HT-29 (cell line): ENCODE measurements at regions not wholly inside any gene's neighbourhood (a gene's known extent, or its start where the extent isn't known, plus 50 kb on each side); places are given as distances from the start of the nearest gene placed in this dataset.
"Not testable (repeated sequence)": the region's sequence is repeated elsewhere in the genome, so short reads cannot be mapped to it uniquely, and the experiment has no call there.

Experiments
- DNase-seq: peaks from one replicate; pipeline ENCODE4 v3.0.0-alpha.2; 2015; ENCODE audit warnings: low spot score

DNA sequence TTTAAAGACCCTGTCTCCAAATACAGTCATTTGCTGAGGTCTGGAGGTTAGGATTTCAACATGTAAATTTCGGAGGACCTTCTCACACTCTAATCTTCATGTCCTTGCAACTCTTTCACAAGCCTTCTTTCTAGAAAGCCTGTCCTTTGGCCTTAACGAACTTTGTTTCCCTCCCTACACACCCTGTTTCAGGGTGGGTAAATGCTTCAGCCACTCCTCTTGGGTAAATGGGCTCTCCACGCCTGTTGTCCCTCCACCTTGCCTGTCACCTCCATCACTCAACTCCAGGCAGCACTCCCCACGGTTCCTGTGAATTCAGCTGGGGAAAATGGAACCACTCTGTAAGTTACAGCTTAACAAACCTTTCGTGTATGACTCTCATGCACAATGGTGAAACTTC, 84.0 kb upstream of the COG2 start:
- no peak for DNase-seq

- no peak for DNase-seq
Observed at GRCh38 chr1:230556453-230556852, 85.8 kb upstream of the COG2 start.

GRCh38 chr1:230555814-230556213, 86.5 kb upstream of the COG2 start:
- no peak for DNase-seq

DNA sequence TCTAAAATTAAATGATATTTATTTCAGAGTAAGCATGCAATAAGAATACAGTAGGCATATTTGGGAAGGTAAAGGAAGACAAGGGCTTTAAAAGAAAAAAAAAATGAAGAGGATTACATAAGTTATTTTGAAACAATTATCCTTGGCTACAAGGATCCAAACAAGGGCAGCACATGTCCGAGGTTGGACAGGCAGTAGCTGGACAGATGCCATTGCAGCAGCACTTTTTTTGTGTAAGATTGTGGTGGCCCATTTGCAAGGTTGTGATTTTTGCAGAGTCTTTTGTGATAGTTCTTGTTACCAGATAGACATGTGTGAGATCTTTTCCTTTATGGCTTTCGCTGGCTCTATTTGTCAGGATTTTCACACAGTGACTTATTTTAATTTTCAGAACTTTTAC, 89.4 kb upstream of the COG2 start:
- no peak for DNase-seq

DNA sequence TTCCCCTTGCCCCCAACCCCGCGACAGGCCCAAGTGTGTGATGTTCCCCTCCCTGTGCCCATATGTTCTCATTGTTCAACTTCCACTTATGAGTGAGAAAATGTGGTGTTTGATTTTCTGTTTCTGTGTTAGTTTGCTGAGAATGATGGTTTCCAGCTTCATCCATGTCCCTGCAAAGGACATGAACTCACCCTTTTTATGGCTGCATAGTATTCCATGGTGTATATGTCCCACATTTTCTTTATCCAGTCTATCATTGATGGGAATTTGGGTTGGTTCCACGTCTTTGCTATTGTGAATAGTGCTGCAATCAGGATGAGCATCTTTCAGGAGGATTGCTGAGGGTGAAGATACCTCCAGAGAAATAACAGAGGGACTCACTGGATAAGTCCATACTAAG, 91.3 kb upstream of the COG2 start:
- DNase-seq: not testable (repeated sequence)

DNA sequence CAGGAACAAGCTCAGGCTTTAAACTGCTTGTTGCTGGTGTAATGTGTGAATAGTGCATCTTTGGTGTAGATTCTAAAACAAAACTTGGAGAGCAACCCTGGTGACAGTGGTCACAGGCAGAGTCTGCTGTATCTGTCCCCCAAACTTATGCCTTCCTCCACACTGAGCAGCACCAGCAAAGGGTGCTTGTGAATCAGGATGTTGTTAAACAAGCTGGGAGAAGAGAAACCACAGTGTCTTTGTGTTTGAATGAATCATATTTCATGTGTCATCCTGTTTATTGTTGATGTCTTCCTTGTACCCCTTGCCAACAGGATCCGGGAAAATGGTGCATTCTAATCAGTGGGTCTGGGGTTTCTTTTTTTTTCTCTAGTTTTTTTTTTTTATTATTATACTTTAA, 91.9 kb upstream of the COG2 start:
- DNase-seq: no peak

DNA sequence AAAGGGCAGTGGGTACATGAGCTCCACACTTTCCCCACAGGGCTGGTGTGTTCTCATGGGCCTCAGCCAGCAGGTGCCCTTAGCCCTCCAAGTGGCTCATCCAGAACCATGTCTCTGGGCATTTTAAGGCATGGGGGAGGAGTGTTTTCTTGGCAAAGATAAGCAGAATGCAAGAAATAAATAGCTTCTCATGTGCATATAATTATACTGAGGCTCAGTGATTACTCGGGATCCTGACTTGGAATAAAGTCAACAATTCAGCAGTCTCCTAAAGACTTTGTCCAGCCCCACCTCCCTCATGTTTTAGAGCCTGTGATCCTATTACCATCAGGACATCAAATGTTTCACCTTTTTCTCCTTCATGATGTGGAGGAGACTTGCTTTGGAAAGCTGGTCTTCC, 92.7 kb upstream of the COG2 start:
- DNase-seq: no peak

DNA sequence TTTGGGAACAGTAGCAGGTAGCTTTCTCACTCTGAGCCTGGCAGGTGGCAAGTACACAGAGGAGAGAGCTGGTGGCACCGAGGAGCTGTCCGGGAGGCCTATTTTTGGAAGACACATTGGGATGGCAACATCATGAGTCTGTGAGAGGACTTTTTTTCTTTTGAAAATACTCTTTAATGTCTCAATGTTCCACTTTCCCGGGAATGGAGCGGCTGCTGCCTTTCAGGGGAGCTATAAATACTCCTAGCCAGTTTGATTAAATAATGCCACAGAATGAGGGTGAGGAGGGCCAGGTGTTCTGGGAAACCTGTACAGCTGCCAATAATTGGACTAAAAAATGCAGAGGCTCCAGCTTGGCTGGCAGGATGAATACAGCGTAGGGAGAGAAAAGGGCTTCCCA, 93.3 kb upstream of the COG2 start:
- no peak for DNase-seq

- DNase-seq: no peak
Observed at GRCh38 chr1:230548357-230548756, 93.9 kb upstream of the COG2 start.

- DNase-seq: no peak
Observed at GRCh38 chr1:230545181-230545580, 97.1 kb upstream of the COG2 start.

GRCh38 chr1:230544758-230545157, 97.5 kb upstream of the COG2 start:
- DNase-seq: no peak

- no peak for DNase-seq
Observed at GRCh38 chr1:230543085-230543484, 99.2 kb upstream of the COG2 start.

DNA sequence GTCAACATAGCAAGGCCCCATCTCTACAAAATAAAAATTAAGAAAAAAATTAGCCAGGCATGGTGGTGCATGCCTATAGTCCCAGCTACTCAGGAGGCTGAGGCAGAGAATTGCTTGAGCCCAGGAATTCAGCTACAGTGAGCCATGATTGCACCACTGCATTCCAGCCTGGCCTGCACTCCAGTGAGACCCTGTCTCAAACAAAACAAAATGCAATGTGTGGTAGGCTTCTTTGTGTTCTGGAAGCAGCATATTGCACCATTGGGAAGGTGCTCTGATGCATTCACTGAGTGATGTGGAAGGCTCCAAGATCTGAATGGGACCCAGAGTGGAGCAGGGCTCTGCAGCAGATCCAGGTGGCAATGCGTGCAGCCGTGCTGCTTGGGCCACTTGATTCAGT, 99.6 kb upstream of the COG2 start:
- no peak for DNase-seq

- no peak for DNase-seq
Observed at GRCh38 chr1:230542054-230542453, 100.2 kb upstream of the COG2 start.

DNA sequence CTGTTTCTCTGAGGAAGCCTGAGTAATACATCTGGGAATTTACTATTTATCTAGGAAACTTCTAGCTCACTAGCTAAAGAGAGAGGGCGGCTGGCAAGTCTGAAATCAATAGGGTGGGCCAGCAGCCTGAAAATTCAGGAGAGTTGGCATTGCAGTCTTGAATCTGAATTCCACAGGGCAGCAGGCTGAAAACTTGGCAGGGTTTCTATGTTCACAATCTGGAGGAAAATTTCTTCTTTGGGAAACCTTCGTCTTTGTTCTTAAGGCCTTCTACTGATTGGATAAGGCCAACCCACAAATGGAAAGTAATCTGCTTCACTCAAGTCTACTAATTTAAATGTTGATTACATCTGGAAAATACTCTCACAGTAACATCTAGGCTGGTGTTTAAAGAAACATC, 101.0 kb upstream of the COG2 start:
- no peak for DNase-seq

DNA sequence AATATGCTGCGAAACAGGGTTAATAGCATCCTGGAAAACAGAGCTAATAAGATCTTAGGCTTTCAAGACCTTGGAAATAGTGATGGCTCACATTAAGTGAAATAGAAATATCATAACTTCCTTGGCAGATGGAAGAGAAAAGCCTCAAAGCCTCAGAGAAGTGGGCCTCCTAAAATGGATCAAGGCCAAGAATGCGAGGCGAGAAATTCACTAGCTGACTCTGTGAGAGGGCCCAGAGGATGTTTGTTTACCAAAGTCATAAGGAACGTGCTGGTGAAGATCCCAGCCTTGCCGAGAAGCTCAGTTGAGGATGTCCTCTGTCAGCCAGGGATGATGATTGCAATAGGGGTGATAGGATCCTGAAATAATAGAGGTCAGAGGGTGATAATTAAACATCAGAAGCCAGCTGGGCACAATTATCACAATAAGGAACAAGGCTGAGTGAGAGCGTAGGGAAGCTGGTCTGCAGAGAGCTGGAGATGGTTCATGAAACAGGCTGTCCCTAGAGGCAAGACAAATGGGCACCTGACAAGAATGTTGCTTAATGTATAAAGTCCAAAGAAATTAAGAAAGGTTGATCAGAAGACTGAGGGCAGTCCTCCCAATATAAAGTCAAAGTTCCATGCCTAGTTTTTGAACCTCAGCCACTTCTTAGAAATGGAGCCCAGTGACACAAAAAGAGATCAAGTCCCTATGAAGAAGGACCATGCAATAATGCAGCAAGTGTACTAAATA, 101.7 kb upstream of the COG2 start:
- DNase-seq: no peak

- DNase-seq: no peak
Observed at GRCh38 chr1:230537456-230537855, 104.8 kb upstream of the COG2 start.

DNA sequence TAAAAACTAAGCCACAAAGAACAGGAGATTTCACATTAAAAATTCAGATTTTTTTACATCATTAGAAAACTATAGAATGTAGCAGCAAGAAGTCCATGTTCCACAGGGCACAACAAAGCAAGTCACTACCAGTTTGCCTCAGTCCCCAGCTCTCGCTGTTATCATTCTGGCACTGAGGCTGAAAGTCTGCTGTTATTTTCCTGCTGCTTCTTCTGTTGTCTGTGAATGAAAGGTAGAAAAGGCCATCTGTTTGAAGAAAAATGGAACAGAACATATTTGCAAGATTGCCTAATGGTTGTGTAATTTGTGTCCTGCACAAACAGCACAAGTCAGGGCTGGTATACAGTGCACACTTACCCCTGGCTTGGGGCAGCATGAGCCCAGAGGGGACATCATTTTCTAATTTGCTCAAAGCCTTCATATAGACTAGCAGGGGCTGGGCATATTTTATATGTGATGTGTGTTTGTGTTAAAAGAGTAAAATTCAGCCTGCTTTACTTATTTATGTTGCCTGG, 105.6 kb upstream of the COG2 start:
- no peak for DNase-seq

GRCh38 chr1:230534224-230534623, 108.1 kb upstream of the COG2 start:
- no peak for DNase-seq

DNA sequence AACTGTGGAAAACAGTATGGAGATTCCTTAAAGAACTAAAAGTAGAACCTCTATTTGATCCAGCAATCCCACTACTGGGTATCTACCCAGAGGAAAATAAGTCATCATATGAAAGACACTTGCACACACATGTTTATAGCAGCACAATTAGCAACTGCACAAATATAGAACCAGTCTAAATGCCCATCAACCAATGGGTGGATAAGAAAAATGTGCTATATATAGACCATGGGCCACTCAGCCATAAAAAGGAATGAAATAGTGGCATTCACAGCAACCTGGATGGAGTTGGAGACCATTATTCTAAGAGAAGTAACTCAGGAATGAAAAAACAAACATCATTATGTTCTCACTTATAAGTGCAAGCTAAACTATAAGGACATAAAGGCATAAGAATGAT, 105.0 kb upstream of the PGBD5 start:
- no peak for DNase-seq

GRCh38 chr1:230519246-230519645, 93.1 kb upstream of the PGBD5 start:
- no peak for DNase-seq

DNA sequence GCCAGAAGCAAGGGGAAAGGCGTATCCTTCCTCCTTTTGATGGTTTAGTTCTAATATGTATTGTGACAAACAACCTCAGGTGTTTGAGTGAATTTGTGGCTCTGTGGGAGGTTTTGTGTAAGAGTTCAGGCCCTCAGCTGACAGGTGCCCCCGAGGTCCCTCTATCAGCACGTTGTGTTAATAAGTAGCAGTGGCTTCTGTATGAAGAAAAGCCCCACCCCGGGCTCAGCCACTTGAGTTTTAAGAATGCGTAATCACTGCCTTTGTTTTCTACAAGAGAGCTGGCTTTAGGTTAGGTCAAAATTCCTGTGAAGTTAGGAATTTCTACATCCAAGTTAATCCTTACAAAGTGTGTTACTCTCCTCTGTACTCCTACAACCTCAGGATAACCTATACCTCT, 92.4 kb upstream of the PGBD5 start:
- no peak for DNase-seq

DNA sequence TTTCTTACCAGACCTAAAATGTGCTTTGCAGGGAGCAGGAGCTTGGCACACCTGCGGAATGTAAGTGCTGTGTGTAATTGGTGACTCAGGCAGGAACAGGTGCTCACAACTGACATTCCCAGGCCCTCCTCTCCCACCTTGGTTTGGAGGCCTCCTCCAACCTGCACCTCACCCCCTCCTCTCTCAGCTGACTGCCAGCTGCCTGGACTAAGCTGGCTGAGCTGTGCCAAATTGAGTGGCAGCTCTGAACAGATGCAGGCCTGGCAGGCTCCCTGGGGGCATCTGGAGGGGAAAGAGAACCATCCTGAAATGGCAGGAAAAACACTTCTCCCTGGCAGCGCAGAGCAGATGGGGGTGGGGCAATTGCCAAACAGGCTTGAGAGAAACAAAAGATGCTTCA, 91.7 kb upstream of the PGBD5 start:
- DNase-seq: no peak

DNA sequence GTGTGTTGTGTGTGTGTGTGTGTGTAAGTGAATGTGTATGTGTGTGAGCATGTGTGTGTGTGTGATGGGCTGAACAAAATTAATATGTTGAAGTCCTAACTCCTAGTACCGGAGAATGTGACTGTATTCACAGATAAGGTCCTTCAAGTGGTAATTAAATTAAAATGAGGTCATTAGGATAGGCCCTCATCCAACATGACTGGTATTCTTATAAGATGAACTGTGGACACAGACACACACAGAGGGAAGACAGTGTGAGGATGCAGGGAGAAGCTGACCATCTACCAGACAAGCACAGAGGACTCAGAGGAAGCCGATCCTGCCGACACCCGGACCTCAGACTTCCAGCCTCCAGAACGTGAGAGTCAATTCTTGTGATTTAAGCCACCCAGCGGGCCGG, 91.2 kb upstream of the PGBD5 start:
- no peak for DNase-seq
